Naive B cell (primary cell): ENCODE measurements at regions not wholly inside any gene's neighbourhood (a gene's known extent, or its start where the extent isn't known, plus 50 kb on each side); places are given as distances from the start of the nearest gene placed in this dataset.

Source experiments
- ATAC-seq, 2 donors: fragments of 150-1000 bp; cut with Tn5 transposase; 2 replicates each; pipeline ENCODE4 v1.10.0; 2021; ENCODE audit warnings: low read depth in 2 of 2, mild to moderate bottlenecking in 2 of 2, moderate library complexity in 2 of 2
- DNase-seq: peaks from one replicate; pipeline ENCODE4 v3.0.0; 2022
- H3K27ac Mint-ChIP-seq, 6 donors: one replicate each; pipeline ENCODE4 v1.8.0; 2020 to 2022; ENCODE audit warnings: mild to moderate bottlenecking in 6 of 6, mixed read lengths in 6 of 6, moderate library complexity in 5 of 6, inconsistent platforms in 2 of 6
- H3K27me3 Mint-ChIP-seq, 3 donors: one replicate each; pipeline ENCODE4 v1.8.0; 2021 to 2022; ENCODE audit warnings: mixed read lengths in 3 of 3, mild to moderate bottlenecking in 1 of 3
- H3K36me3 Mint-ChIP-seq, 2 donors: one replicate each; pipeline ENCODE4 v1.8.0; 2020 to 2022; ENCODE audit warnings: mixed read lengths in 2 of 2, inconsistent platforms in 1 of 2, mild to moderate bottlenecking in 1 of 2
- H3K4me1 Mint-ChIP-seq, 3 donors: one replicate each; pipeline ENCODE4 v1.8.0; 2020 to 2022; ENCODE audit warnings: mixed read lengths in 3 of 3, inconsistent platforms in 1 of 3, mild to moderate bottlenecking in 1 of 3, moderate library complexity in 1 of 3
- H3K4me3 Mint-ChIP-seq, 8 donors: one replicate each; pipeline ENCODE4 v1.8.0; 2020 to 2022; ENCODE audit warnings: mild to moderate bottlenecking in 8 of 8, mixed read lengths in 8 of 8, moderate library complexity in 8 of 8, inconsistent platforms in 2 of 8
- H3K9me3 Mint-ChIP-seq, 7 donors: one replicate each; pipeline ENCODE4 v1.8.0; 2020 to 2022; ENCODE audit warnings: mixed read lengths in 7 of 7, mild to moderate bottlenecking in 5 of 7, inconsistent platforms in 2 of 7, moderate library complexity in 1 of 7

GRCh38 chr18:27581296-27581904 is 396.3 kb upstream of the CHST9 start:
- Mint-ChIP-seq H3K36me3 (no peaks in the 10 kb centered on the region), H3K4me1 (no peaks in the 10 kb centered on the region), H3K27ac (peak overlapping the region in 1 of 6 donors; percentile 30), H3K9me3 (peaks cover 0 to 23% (median 0%) of the 10 kb centered on the region in 7 donors), H3K4me3 (no peak overlapping the region), H3K27me3 (no peaks in the 10 kb centered on the region)
- no peak for DNase-seq
- no peak for ATAC-seq

GRCh38 chr18:27579364-27579763 is 394.3 kb upstream of the CHST9 start:
- Mint-ChIP-seq H3K27me3 (no peaks in the 10 kb centered on the region), H3K36me3 (no peaks in the 10 kb centered on the region), H3K4me3 (no peak overlapping the region), H3K4me1 (no peaks in the 10 kb centered on the region), H3K9me3 (peaks cover 0 to 23% (median 4%) of the 10 kb centered on the region in 7 donors), H3K27ac (no peak overlapping the region)
- ATAC-seq (no peak), DNase-seq (no peak)

DNA sequence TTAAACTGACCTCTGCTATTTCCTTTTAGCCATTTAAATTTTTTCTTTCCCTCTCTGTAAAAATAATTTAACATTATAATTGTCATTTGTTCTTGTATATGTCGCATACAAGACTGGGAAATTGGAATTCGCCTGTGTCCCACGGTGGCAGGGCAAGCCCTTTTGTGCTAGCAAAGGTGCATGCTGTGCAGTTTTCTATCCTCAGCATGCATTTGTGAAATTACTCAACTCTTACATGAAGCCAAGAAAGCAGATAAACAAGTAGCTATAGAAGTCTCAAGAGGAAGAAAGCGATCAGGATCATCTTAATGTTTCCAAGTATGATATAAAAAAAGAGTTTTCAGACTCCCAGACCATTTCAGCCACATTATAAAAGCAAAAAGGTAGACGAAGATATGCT is 392.6 kb upstream of the CHST9 start:
- ATAC-seq (no peak), DNase-seq (no peak)
- H3K36me3 Mint-ChIP-seq, result no peaks in the 10 kb centered on the region
- H3K4me3 Mint-ChIP-seq, result no peak overlapping the region
- no peak overlapping the region for H3K27ac Mint-ChIP-seq
- H3K9me3 Mint-ChIP-seq, result peaks cover 0 to 19% (median 8%) of the 10 kb centered on the region in 7 donors
- H3K27me3 Mint-ChIP-seq, result no peaks in the 10 kb centered on the region
- H3K4me1 Mint-ChIP-seq, result no peaks in the 10 kb centered on the region

GRCh38 chr18:27577265-27577664 is 392.2 kb upstream of the CHST9 start:
- ATAC-seq, result no peak
- no peaks in the 10 kb centered on the region for H3K36me3 Mint-ChIP-seq
- peaks cover 0 to 17% (median 7%) of the 10 kb centered on the region in 7 donors for H3K9me3 Mint-ChIP-seq
- H3K4me3 Mint-ChIP-seq, result no peak overlapping the region
- DNase-seq, result no peak
- H3K27ac Mint-ChIP-seq, result no peak overlapping the region
- no peaks in the 10 kb centered on the region for H3K27me3 Mint-ChIP-seq
- H3K4me1 Mint-ChIP-seq, result no peaks in the 10 kb centered on the region

DNA sequence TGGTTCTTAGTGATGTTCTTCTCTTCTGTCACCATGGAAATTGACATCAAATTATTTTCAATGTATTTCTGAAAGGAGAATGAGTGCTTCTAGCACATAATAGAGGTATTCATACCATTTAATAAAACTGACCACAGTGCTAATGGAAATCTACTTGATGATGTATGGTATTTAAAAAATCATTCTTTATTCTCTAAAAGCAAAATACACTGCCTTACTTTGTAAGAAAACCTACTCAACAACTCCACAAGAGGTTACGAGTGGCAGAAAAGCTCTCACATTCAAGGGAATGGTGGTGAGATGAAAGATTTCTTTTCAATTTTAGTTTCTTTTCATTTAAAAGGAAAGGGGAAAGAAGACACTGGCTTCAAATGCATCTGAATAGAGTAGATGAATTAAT is 382.3 kb upstream of the CHST9 start:
- H3K4me1 Mint-ChIP-seq, result no peaks in the 10 kb centered on the region
- no peaks in the 10 kb centered on the region for H3K27me3 Mint-ChIP-seq
- no peak for ATAC-seq

GRCh38 chr18:27564066-27564465 is 379.0 kb upstream of the CHST9 start:
- DNase-seq (no peak), ATAC-seq (no peak)
- Mint-ChIP-seq H3K36me3 (no peaks in the 10 kb centered on the region), H3K4me1 (no peaks in the 10 kb centered on the region), H3K27me3 (no peaks in the 10 kb centered on the region), H3K4me3 (no peak overlapping the region), H3K9me3 (peaks cover 0 to 10% (median 3%) of the 10 kb centered on the region in 7 donors), H3K27ac (no peak overlapping the region)

More for the DNA sequence above, 382.3 kb upstream of the CHST9 start:
- DNase-seq, result no peak
- Mint-ChIP-seq H3K36me3 (no peaks in the 10 kb centered on the region), H3K9me3 (peaks cover 5 to 28% (median 12%) of the 10 kb centered on the region in 7 donors), H3K27ac (no peak overlapping the region), H3K4me3 (no peak overlapping the region)

DNA sequence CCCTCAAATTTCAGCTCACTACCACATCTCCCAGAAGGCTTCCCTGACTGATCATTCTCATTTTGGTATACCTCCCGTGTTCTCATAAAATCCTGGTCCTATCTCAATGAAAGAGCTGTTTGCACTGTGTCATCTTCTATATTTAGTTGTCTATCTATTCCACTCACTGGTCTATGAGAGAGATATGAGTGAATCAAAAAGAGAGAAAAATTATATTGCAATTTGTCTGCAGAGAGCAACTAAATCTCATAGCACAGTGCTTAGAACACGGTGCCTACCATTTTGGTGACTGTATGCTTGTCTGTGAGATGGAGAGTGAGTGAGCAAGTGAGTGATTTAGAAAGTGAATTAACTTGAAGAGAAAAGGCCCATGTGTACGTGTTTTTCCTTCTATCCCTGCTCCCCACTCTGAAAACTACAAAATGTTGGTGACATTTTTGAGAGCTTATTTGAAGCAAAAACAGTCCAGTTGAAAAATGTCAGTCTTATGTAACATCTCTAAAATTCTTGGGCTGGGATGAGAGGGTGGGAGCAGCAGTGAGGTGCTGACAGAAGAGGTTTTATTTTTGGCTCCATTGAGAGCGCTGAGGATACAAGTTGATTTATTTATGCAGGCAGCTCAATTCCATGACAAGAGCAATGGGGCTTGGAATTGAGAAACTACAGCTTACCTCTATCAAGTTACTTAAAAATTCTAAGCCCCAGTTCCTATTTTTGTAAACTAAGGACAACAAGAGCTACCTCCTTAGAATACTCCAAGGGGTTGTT is 373.5 kb upstream of the CHST9 start:
- DNase-seq (no peak), ATAC-seq (no peak)
- peaks cover 2 to 19% (median 10%) of the 10 kb centered on the region in 7 donors for H3K9me3 Mint-ChIP-seq
- no peaks in the 10 kb centered on the region for H3K36me3 Mint-ChIP-seq
- H3K27ac Mint-ChIP-seq, result no peak overlapping the region
- H3K27me3 Mint-ChIP-seq, result no peaks in the 10 kb centered on the region
- H3K4me1 Mint-ChIP-seq, result no peaks in the 10 kb centered on the region
- H3K4me3 Mint-ChIP-seq, result peak overlapping the region in 1 of 8 donors; percentile 31

DNA sequence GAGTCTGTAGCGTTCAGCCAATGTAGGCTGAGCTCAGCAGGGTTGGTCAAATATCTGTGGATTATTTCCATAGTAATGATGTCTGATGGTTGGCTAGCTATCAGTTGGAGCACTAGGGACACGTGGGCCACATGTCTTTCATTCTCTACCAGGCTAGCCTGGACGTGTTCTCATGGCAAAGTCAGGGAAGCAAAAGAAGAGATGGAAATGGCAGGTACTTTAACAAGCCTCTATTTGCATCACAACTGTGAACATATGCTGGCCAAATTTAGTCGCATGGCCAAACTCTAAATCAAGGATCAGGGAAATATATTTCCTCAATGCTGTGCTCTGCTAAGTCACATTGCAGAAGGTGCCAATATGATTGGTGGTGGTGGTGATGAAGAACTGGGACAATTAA is 371.6 kb upstream of the CHST9 start:
- Mint-ChIP-seq H3K27me3 (no peaks in the 10 kb centered on the region), H3K4me1 (no peaks in the 10 kb centered on the region), H3K9me3 (peaks cover 0 to 19% (median 10%) of the 10 kb centered on the region in 7 donors), H3K4me3 (no peak overlapping the region), H3K36me3 (no peaks in the 10 kb centered on the region), H3K27ac (no peak overlapping the region)
- DNase-seq (no peak), ATAC-seq (no peak)

DNA sequence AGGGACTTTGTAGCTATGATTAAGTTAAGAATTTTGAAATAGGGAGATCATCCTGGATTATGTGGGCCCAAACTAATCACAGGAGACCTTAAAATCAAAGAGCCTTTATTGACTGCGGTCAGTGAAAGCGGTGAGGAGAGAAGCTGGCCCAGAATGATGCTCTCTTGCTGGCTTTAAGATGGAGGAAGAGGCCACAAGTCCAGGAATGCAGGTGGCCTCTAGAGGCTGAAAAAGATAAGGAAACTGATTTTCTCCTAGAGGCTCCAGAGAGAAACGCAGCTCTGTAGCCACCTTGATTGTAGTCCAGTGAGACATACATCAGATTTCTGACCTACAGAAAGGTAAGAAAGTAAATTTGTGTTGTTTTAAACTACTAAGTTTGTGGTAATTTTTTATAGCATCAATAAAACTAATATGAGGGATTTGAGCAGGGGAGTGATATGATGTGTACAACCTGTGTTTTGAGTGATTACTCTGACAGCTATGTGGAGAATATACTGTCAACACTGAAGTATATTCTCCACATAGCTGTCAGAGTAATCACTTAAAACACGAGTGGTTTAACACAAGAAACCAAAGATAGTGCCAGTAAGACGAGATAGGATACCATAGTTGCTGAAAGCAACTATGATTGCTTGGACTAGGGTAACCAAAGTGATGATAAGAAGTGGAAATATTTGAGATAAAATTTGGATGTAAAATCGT is 364.4 kb upstream of the CHST9 start:
- H3K4me3 Mint-ChIP-seq, result no peak overlapping the region
- DNase-seq, result no peak

GRCh38 chr18:27546991-27547390 is 361.9 kb upstream of the CHST9 start:
- no peak for DNase-seq
- no peak overlapping the region for H3K27ac Mint-ChIP-seq
- no peaks in the 10 kb centered on the region for H3K4me1 Mint-ChIP-seq
- H3K36me3 Mint-ChIP-seq, result no peaks in the 10 kb centered on the region
- H3K4me3 Mint-ChIP-seq, result no peak overlapping the region
- ATAC-seq, result no peak
- no peaks in the 10 kb centered on the region for H3K27me3 Mint-ChIP-seq
- peaks cover 0 to 10% (median 5%) of the 10 kb centered on the region in 7 donors for H3K9me3 Mint-ChIP-seq

More for the DNA sequence above, 364.4 kb upstream of the CHST9 start:
- Mint-ChIP-seq H3K27ac (no peak overlapping the region), H3K9me3 (peaks cover 2 to 14% (median 5%) of the 10 kb centered on the region in 7 donors), H3K27me3 (no peaks in the 10 kb centered on the region), H3K36me3 (no peaks in the 10 kb centered on the region), H3K4me1 (no peaks in the 10 kb centered on the region)
- no peak for ATAC-seq

DNA sequence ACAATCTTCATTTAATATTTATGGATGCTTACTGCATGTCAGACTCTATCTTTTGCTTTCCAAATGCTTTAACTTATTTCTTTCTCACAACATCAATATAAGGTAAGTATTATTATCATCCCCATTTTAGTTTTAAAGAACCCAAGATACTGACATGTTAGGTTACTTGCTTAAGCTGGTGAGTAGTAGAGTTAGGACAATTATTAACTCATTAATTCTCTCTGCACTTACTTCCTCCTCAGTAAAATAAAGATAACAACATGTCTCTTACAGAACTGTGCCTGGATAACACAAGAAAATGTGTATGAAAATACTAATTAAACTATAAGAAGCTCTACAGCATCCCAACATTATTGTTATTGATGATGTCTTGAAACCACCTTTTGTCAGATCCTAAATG is 359.1 kb upstream of the CHST9 start:
- DNase-seq (no peak), ATAC-seq (no peak)
- H3K27ac Mint-ChIP-seq, result no peak overlapping the region
- peaks cover 0 to 7% (median 0%) of the 10 kb centered on the region in 7 donors for H3K9me3 Mint-ChIP-seq
- no peaks in the 10 kb centered on the region for H3K4me1 Mint-ChIP-seq
- no peak overlapping the region for H3K4me3 Mint-ChIP-seq
- H3K36me3 Mint-ChIP-seq, result no peaks in the 10 kb centered on the region
- no peaks in the 10 kb centered on the region for H3K27me3 Mint-ChIP-seq

- no peaks in the 10 kb centered on the region for H3K27me3 Mint-ChIP-seq
- H3K4me1 Mint-ChIP-seq, result no peaks in the 10 kb centered on the region
- H3K27ac Mint-ChIP-seq, result no peak overlapping the region
- ATAC-seq, result no peak
- no peaks in the 10 kb centered on the region for H3K36me3 Mint-ChIP-seq
- DNase-seq, result no peak
- peaks cover 0 to 10% (median 4%) of the 10 kb centered on the region in 7 donors for H3K9me3 Mint-ChIP-seq
- H3K4me3 Mint-ChIP-seq, result no peak overlapping the region
Observed at GRCh38 chr18:27541293-27541692, 356.2 kb upstream of the CHST9 start.

- Mint-ChIP-seq H3K27me3 (no peaks in the 10 kb centered on the region), H3K36me3 (no peaks in the 10 kb centered on the region), H3K4me3 (no peak overlapping the region), H3K4me1 (no peaks in the 10 kb centered on the region), H3K27ac (no peak overlapping the region), H3K9me3 (peaks cover 0 to 10% (median 4%) of the 10 kb centered on the region in 7 donors)
- no peak for DNase-seq
- no peak for ATAC-seq
Observed at GRCh38 chr18:27540111-27540510, 355.0 kb upstream of the CHST9 start.
